Rectal smooth muscle tissue (tissue), 1 donor: ENCODE measurements at regions not wholly inside any gene's neighbourhood (a gene's known extent, or its start where the extent isn't known, plus 50 kb on each side); places are given as distances from the start of the nearest gene placed in this dataset.

Source experiments
- H3K27ac ChIP-seq: one replicate; pipeline ENCODE4 v1.7.0; 2013; ENCODE audit warnings: low read depth, low read length, inconsistent platforms
- H3K27me3 ChIP-seq: one replicate; pipeline ENCODE4 v1.7.0; 2013; ENCODE audit warnings: low read length; ENCODE audit not compliant: control insufficient read depth, insufficient read depth
- H3K36me3 ChIP-seq: one replicate; pipeline ENCODE4 v1.7.0; 2013; ENCODE audit warnings: low read length; ENCODE audit not compliant: control insufficient read depth, insufficient read depth
- H3K4me1 ChIP-seq: one replicate; pipeline ENCODE4 v1.7.0; 2013; ENCODE audit warnings: low read length; ENCODE audit not compliant: control insufficient read depth, insufficient read depth
- H3K4me3 ChIP-seq: one replicate; pipeline ENCODE4 v1.7.0; 2013; ENCODE audit warnings: low read length
- H3K9ac ChIP-seq: one replicate; pipeline ENCODE4 v1.7.0; 2013; ENCODE audit warnings: low read length

GRCh38 chr4:142933207-142933606, 87.1 kb upstream of the INPP4B start:
- Histone ChIP-seq H3K27ac (no peak overlapping the region), H3K9ac (no peak overlapping the region), H3K27me3 (no peaks in the 10 kb centered on the region), H3K4me1 (peaks cover 2% of the 10 kb centered on the region), H3K36me3 (no peaks in the 10 kb centered on the region), H3K4me3 (no peak overlapping the region)

GRCh38 chr4:142940425-142941330, 94.6 kb upstream of the INPP4B start:
- Histone ChIP-seq H3K4me1 (peaks cover 10% of the 10 kb centered on the region), H3K27ac (no peak overlapping the region), H3K4me3 (no peak overlapping the region), H3K9ac (no peak overlapping the region), H3K27me3 (no peaks in the 10 kb centered on the region), H3K36me3 (no peaks in the 10 kb centered on the region)

- Histone ChIP-seq H3K9ac (no peak overlapping the region), H3K4me3 (no peak overlapping the region), H3K27me3 (no peaks in the 10 kb centered on the region), H3K36me3 (no peaks in the 10 kb centered on the region), H3K27ac (no peak overlapping the region), H3K4me1 (peaks cover 10% of the 10 kb centered on the region)
Measured at GRCh38 chr4:142944565-142944964, 98.5 kb upstream of the INPP4B start.

DNA sequence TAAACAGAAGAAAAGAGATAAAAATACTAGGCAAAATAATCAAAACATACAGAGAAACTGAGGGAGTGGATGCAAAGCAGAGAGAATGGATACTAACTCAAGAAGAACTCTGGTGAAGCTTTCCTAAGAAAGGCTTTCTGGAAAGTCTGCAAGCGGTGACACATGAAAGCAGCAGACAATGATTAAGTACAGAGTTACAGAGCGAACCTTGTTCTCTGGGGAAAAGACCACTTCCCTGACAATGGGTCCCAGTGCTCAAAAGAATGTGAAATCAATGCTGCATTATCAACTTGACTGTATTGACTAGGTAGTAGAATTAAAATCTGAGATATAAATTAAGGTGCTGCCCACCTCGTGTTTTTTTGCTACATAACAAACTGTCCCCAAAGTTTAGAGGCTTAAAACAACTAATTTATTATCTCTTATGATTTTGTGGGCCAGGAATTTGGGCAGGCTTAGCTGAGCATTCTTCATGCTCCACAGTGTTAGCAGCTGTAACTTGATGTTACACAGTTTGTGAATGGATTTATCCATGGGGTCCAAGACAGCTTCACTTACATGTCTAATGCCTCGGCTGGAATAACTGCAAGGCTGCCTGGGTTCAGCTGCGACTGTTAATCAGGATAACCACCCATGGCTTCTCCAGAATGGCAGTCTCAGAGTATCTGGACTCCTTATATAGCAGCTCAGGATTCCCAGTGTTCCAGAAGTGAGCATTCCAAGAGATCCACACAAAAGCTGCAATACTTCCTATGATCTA, 106.9 kb upstream of the INPP4B start:
- no peaks in the 10 kb centered on the region for H3K36me3 ChIP-seq
- H3K27ac ChIP-seq: peak overlapping the region; percentile 4
- H3K4me1 ChIP-seq: peaks cover 3% of the 10 kb centered on the region
- H3K27me3 ChIP-seq: no peaks in the 10 kb centered on the region
- H3K9ac ChIP-seq: no peak overlapping the region
- H3K4me3 ChIP-seq: no peak overlapping the region

- no peak overlapping the region for H3K27ac ChIP-seq
- H3K27me3 ChIP-seq: no peaks in the 10 kb centered on the region
- H3K9ac ChIP-seq: no peak overlapping the region
- H3K4me1 ChIP-seq: peaks cover 3% of the 10 kb centered on the region
- H3K36me3 ChIP-seq: no peaks in the 10 kb centered on the region
- H3K4me3 ChIP-seq: no peak overlapping the region
Measured at GRCh38 chr4:142954415-142954814, 108.3 kb upstream of the INPP4B start.

DNA sequence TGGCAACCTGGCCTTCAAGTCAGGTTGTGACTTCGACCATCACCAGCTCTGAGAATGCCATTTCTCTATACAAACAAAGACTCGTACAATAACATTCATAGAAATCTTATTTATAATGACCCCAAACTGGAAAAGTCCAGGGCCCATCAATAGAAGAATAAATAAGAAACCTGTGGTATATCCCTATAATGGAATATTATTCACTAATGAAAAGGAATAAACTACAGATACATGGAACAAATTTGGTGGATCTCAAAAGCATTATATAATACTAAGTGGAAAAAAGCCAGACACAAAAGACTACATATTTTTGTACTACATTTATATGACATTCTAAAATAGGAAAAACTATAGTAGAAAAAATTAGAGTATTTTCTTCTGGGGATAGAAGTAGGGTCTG, 109.4 kb upstream of the INPP4B start:
- no peak overlapping the region for H3K4me3 ChIP-seq
- H3K27me3 ChIP-seq: no peaks in the 10 kb centered on the region
- peaks cover 10% of the 10 kb centered on the region for H3K4me1 ChIP-seq
- H3K36me3 ChIP-seq: no peaks in the 10 kb centered on the region
- no peak overlapping the region for H3K9ac ChIP-seq
- no peak overlapping the region for H3K27ac ChIP-seq

GRCh38 chr4:142959173-142959572, 113.1 kb upstream of the INPP4B start:
- Histone ChIP-seq H3K4me1 (peaks cover 20% of the 10 kb centered on the region), H3K36me3 (no peaks in the 10 kb centered on the region), H3K9ac (no peak overlapping the region), H3K4me3 (no peak overlapping the region), H3K27me3 (no peaks in the 10 kb centered on the region), H3K27ac (no peak overlapping the region)

DNA sequence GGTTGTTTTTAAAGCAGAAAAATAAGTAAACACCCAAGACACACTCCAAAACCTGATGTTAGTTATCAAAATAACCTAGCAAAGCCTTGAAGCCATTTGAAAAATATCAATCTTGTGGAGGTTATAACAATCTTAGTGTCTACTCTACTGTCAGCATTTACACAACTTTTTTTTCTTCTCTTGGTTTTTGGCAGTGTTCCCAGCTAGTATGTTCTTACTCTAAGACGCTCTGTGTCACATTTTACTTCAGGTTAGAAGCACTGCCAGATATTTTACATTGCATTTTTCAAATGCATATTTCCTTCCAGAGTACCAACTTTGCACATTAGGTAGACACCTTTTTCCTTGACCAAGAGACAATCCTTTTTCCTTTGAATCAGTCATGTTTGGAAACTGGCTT, 114.0 kb upstream of the INPP4B start:
- H3K9ac ChIP-seq: no peak overlapping the region
- peak overlapping the region; percentile 79 for H3K27ac ChIP-seq

GRCh38 chr4:142960867-142961644, 115.0 kb upstream of the INPP4B start:
- no peak overlapping the region for H3K4me3 ChIP-seq
- peaks cover 20% of the 10 kb centered on the region for H3K4me1 ChIP-seq
- H3K27ac ChIP-seq: peak overlapping the region; percentile 79
- H3K9ac ChIP-seq: no peak overlapping the region
- no peaks in the 10 kb centered on the region for H3K36me3 ChIP-seq
- no peaks in the 10 kb centered on the region for H3K27me3 ChIP-seq

More for the DNA sequence above, 114.0 kb upstream of the INPP4B start:
- no peak overlapping the region for H3K4me3 ChIP-seq
- H3K27me3 ChIP-seq: no peaks in the 10 kb centered on the region
- H3K4me1 ChIP-seq: peaks cover 20% of the 10 kb centered on the region
- H3K36me3 ChIP-seq: no peaks in the 10 kb centered on the region

- peak overlapping the region; percentile 79 for H3K27ac ChIP-seq
- H3K4me1 ChIP-seq: peaks cover 20% of the 10 kb centered on the region
- H3K4me3 ChIP-seq: no peak overlapping the region
- H3K9ac ChIP-seq: no peak overlapping the region
- no peaks in the 10 kb centered on the region for H3K27me3 ChIP-seq
- no peaks in the 10 kb centered on the region for H3K36me3 ChIP-seq
Measured at GRCh38 chr4:142961866-142962265, 115.8 kb upstream of the INPP4B start.

- H3K27ac ChIP-seq: peak overlapping the region; percentile 74
- peaks cover 9% of the 10 kb centered on the region for H3K4me1 ChIP-seq
- no peak overlapping the region for H3K4me3 ChIP-seq
- no peak overlapping the region for H3K9ac ChIP-seq
- H3K36me3 ChIP-seq: no peaks in the 10 kb centered on the region
- no peaks in the 10 kb centered on the region for H3K27me3 ChIP-seq
Measured at GRCh38 chr4:142974328-142974727, 128.2 kb upstream of the INPP4B start.

DNA sequence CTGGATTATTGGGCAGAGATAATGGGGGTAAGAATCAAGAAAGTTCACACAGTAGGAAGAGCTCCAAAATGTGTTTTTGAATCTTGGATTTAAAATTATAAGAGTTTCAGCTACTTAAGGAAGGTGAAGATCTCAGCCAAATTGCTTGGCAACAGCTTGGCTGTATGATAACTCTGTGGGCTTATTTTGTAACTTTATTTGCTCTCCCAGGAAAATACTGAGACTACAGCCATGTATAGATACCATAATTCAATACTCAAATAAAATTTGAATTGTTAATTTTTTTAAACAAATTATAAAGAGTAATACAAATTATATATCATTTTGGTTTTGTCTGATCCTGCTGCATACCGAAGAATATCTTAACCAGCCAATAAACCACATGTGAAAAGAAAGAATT, 129.5 kb upstream of the INPP4B start:
- H3K9ac ChIP-seq: no peak overlapping the region
- peaks cover 9% of the 10 kb centered on the region for H3K4me1 ChIP-seq
- no peak overlapping the region for H3K4me3 ChIP-seq
- no peaks in the 10 kb centered on the region for H3K36me3 ChIP-seq
- no peak overlapping the region for H3K27ac ChIP-seq
- no peaks in the 10 kb centered on the region for H3K27me3 ChIP-seq
